GM10248 (cell line): ENCODE measurements at regions not wholly inside any gene's neighbourhood (a gene's known extent, or its start where the extent isn't known, plus 50 kb on each side); places are given as distances from the start of the nearest gene placed in this dataset.
"Not testable (repeated sequence)": the region's sequence is repeated elsewhere in the genome, so short reads cannot be mapped to it uniquely, and the experiment has no call there.

Experiments
- CTCF ChIA-PET: fragments of 300-600 bp; sonication (Branson Sonifier 250); formaldehyde crosslinking; extraction: SDS; loops from one replicate; lab custom pipeline; 2021; ENCODE audit warnings: antibody characterized with exemption; lab: Yijun Ruan, JAX
- POLR2A ChIA-PET: fragments of 350-650 bp; sonication (Branson Sonifier 250); formaldehyde crosslinking; extraction: SDS; loops from one replicate; lab custom pipeline; 2020; ENCODE audit warnings: antibody characterized with exemption; lab: Yijun Ruan, JAX
- DNase-seq: peaks from one replicate; pipeline ENCODE4 v3.0.0; 2012; ENCODE audit errors: extremely low spot score
- CTCF ChIP-seq: IDR thresholded peaks from 2 replicates; pipeline ENCODE4 v1.5.1; 2012; ENCODE audit warnings: mild to moderate bottlenecking, low read depth; ENCODE audit errors: extremely low read depth, missing control alignments, control extremely low read depth

DNA sequence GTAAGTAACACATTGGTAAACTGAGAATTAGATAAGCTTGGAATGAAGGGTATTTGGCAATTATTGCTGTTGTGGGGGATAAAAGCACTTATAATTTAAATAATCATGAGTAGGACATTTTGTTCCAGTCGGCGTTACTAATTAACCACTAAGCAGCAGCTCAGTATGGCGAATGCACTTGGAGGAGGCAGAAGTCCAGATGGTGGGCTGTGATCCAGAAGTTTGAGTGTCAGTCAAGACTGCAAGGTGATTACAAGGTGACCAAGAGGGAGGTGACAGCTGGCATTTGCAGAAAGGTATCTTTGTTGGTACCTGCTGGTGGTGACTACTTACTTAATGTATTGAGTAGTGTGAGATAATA is 643.6 kb upstream of the FAM98A start:
- POLR2A ChIA-PET, result no interaction called here
- no peak for DNase-seq

GRCh38 chr2:34241905-34242762 is 643.0 kb upstream of the FAM98A start:
- POLR2A ChIA-PET, result no interaction called here
- CTCF ChIA-PET, result interaction anchor here (1.2 to 1.3 kb wide), 2 partner anchors 11 to 12 kb away, joined by 4 to 7 read pairs; no protein-coding TSS in a partner anchor
- no peak for TF ChIP-seq CTCF
- no peak for DNase-seq

More for the DNA sequence above, 643.6 kb upstream of the FAM98A start:
- CTCF ChIA-PET, result interaction anchor here (1.2 to 1.3 kb wide), 2 partner anchors 11 kb away, joined by 4 to 7 read pairs; no protein-coding TSS in a partner anchor
- no peak for TF ChIP-seq CTCF

DNA sequence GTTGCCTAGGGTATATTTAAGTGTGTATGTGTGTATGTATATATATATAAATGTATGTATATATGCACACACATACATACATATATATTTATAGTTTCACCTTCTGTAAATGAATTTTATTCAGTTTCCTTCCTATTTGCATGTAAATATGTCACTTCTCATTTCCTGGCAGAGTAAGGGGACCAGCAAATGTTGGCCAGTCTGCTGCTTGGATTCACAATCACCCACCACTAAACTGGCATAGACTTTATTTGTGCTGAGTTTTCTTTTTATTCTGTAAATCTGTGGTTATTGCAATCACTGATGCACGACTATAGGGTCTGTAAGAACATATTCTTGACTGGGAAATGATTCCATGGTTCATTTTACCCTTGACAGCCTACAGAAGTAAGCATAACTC is 640.4 kb upstream of the FAM98A start:
- ChIA-PET POLR2A (no interaction called here), CTCF (no interaction called here)
- no peak for DNase-seq

DNA sequence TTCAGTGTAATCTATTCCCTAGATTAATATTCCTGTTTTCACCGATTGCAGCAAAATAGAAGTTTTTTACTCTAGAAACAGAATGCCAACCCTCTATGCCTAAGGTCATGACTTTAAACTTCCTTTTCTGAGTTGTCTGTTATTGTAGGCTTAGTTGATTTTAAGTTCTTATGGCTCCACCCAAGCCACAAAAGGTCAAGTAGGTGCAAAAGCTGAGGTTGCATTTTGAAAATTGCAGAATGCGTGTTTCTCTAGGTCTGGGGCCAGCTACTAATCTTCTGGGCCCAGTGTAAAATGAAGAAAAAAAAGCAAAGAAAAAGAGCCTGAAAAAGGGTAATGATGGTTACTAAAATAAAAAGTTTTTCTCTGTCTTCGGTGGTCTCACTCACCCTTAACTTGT is 635.7 kb upstream of the FAM98A start:
- DNase-seq, result no peak
- POLR2A ChIA-PET, result no interaction called here
- no peak for TF ChIP-seq CTCF
- CTCF ChIA-PET, result interaction anchor here (1.1 kb wide), 1 partner anchor 18 kb away, joined by 3 read pairs; no protein-coding TSS in a partner anchor

More for the DNA sequence above, 640.4 kb upstream of the FAM98A start:
- no peak for TF ChIP-seq CTCF

DNA sequence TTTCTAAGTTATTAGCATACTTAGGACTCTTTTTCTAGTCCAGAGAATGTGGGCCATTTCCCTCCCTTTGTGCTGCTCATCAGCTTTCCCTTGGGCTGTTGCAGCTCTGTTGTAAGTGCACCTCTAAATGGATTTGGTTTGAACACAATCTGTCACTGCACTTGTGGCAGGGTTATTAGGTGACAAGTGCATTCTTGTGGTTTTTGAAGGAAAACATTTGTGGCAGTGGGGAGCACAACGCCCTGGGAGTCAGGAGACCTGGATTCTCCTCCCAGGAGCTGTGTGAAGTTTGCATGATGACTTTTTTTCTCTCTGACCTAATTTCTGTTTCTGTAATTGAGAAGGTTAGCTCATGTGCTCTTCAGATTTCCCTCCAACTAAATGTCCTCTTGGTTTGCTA is 630.9 kb upstream of the FAM98A start:
- ChIA-PET POLR2A (no interaction called here), CTCF (no interaction called here)
- no peak for DNase-seq
- no peak for TF ChIP-seq CTCF

GRCh38 chr2:34215174-34215573 is 616.1 kb upstream of the FAM98A start:
- no peak for TF ChIP-seq CTCF
- no peak for DNase-seq
- ChIA-PET CTCF (no interaction called here), POLR2A (no interaction called here)

- DNase-seq, CTCF ChIA-PET, POLR2A ChIA-PET: not testable (repeated sequence)
Observed at GRCh38 chr2:34210382-34210781, 611.3 kb upstream of the FAM98A start.
